Stomach (tissue), 4 donors: ENCODE measurements at regions not wholly inside any gene's neighbourhood (a gene's known extent, or its start where the extent isn't known, plus 50 kb on each side); places are given as distances from the start of the nearest gene placed in this dataset.

ENCODE experiments used
- EP300 ChIP-seq: sonication (generic); formaldehyde crosslinking; IDR thresholded peaks from one replicate; pipeline ENCODE4 v1.6.1; 2017; ENCODE audit warnings: antibody characterized with exemption
- POLR2A ChIP-seq, 4 donors: fragments of 450-650 bp; IDR thresholded peaks; one replicate each; pipeline ENCODE4 v1.6.1; 2016; ENCODE audit warnings: antibody characterized with exemption in 4 of 4, control low read depth in 2 of 4, mild to moderate bottlenecking in 1 of 4, moderate library complexity in 1 of 4
- POLR2AphosphoS5 ChIP-seq, 3 donors: sonication (generic); formaldehyde crosslinking; IDR thresholded peaks; one replicate each; pipeline ENCODE4 v1.6.1; 2016; ENCODE audit warnings: antibody characterized with exemption in 3 of 3
- TF ChIP-seq, protein P1 (sequence below), 7 experiments: fragments of 450-650 bp in 4 of 7; fragments of 200-600 bp in 3 of 7; sonication (generic) in 3 of 7; IDR thresholded peaks; one replicate each; pipeline ENCODE4 v1.5.1; 2016 to 2019; ENCODE audit warnings: antibody characterized with exemption in 7 of 7, control low read depth in 2 of 7, mild to moderate bottlenecking in 1 of 7

DNA sequence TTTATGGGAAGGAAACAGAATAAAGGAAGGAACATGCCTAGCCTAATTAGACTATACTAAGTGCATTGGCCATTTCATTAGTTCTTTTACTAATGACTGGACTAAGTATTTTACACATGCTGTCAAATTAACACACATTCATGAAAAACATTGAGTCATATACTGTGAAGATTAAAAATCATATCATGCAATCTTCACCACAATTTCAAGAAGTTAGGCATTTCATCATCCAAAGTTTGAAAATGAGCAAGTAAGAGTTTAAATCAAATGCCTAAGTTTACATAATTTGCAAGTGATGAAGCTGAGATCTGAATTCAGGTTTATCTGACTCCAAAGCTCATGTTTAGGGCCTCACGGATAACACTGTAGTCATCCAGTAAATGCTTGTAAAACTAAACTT is 601.0 kb downstream of the PDCD6IP start:
- TF ChIP-seq, protein P1, sequence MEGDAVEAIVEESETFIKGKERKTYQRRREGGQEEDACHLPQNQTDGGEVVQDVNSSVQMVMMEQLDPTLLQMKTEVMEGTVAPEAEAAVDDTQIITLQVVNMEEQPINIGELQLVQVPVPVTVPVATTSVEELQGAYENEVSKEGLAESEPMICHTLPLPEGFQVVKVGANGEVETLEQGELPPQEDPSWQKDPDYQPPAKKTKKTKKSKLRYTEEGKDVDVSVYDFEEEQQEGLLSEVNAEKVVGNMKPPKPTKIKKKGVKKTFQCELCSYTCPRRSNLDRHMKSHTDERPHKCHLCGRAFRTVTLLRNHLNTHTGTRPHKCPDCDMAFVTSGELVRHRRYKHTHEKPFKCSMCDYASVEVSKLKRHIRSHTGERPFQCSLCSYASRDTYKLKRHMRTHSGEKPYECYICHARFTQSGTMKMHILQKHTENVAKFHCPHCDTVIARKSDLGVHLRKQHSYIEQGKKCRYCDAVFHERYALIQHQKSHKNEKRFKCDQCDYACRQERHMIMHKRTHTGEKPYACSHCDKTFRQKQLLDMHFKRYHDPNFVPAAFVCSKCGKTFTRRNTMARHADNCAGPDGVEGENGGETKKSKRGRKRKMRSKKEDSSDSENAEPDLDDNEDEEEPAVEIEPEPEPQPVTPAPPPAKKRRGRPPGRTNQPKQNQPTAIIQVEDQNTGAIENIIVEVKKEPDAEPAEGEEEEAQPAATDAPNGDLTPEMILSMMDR (IDR thresholded peaks at IDR 0.05) = no peak
- TF ChIP-seq POLR2A (IDR thresholded peaks at IDR 0.05) = no peak
- no peak for TF ChIP-seq EP300
- no peak for TF ChIP-seq POLR2AphosphoS5 (IDR thresholded peaks at IDR 0.05)
